OCI-LY7 (cell line): ENCODE measurements at regions not wholly inside any gene's neighbourhood (a gene's known extent, or its start where the extent isn't known, plus 50 kb on each side); places are given as distances from the start of the nearest gene placed in this dataset.

Source experiments
- CTCF ChIP-seq: fragments of 200-600 bp; sonication (generic); conservative IDR thresholded peaks from 2 replicates; pipeline ENCODE4 v1.5.1; 2014; ENCODE audit warnings: mild to moderate bottlenecking, antibody characterized with exemption, low read length, moderate library complexity, mixed read lengths
- EZH2phosphoT487 ChIP-seq: fragments of 200-600 bp; sonication (generic); IDR thresholded peaks from 2 replicates; pipeline ENCODE4 v1.6.1; 2018; ENCODE audit warnings: low read depth, borderline replicate concordance, mild to moderate bottlenecking, mixed run types, antibody characterized with exemption, low read length, moderate library complexity, mixed read lengths

GRCh38 chr6:91185072-91185471, 598.2 kb upstream of the MAP3K7 start:
- no peak for TF ChIP-seq CTCF
- TF ChIP-seq EZH2phosphoT487: no peak
